ENCODE measurements at regions not wholly inside any gene's neighbourhood (a gene's known extent, or its start where the extent isn't known, plus 50 kb on each side); places are given as distances from the start of the nearest gene placed in this dataset.

GRCh38 chr7:115274-115911 lies 77.0 kb upstream of the FAM20C start:
- DNase-seq (ENCODE audit: insufficient read length, low spot score): no peak
- no peak for TF ChIP-seq POLR2A (IDR thresholded peaks at IDR 0.05; ENCODE audit: low read depth, low read length)
- FAIRE-seq: no peak

- FAIRE-seq (no peak), DNase-seq (ENCODE audit: insufficient read length, low spot score) (no peak)
- no peak for TF ChIP-seq POLR2A (IDR thresholded peaks at IDR 0.05; ENCODE audit: low read depth, low read length)
These were observed 76.0 kb upstream of the FAM20C start for GRCh38 chr7:116188-116981.

GRCh38 chr7:117836-118614 lies 74.3 kb upstream of the FAM20C start:
- DNase-seq (ENCODE audit: insufficient read length, low spot score): no peak
- FAIRE-seq: no peak
- TF ChIP-seq POLR2A (IDR thresholded peaks at IDR 0.05; ENCODE audit: low read depth, low read length): no peak

- no peak for TF ChIP-seq POLR2A (IDR thresholded peaks at IDR 0.05; ENCODE audit: low read depth, low read length)
- DNase-seq (ENCODE audit: insufficient read length, low spot score): no peak
- no peak for FAIRE-seq
These were observed 73.6 kb upstream of the FAM20C start for GRCh38 chr7:118615-119391.

GRCh38 chr7:119392-120163 lies 72.8 kb upstream of the FAM20C start:
- DNase-seq (ENCODE audit: insufficient read length, low spot score) (no peak), FAIRE-seq (no peak)

GRCh38 chr7:120164-120991 lies 72.0 kb upstream of the FAM20C start:
- DNase-seq (ENCODE audit: insufficient read length, low spot score): no peak
- FAIRE-seq: no peak

More at GRCh38 chr7:119392-120163, 72.8 kb upstream of the FAM20C start:
- no peak for TF ChIP-seq POLR2A (IDR thresholded peaks at IDR 0.05; ENCODE audit: low read depth, low read length)

GRCh38 chr7:121002-121785 lies 71.2 kb upstream of the FAM20C start:
- no peak for TF ChIP-seq POLR2A (IDR thresholded peaks at IDR 0.05; ENCODE audit: low read depth, low read length)
- FAIRE-seq: no peak
- no peak for DNase-seq (ENCODE audit: insufficient read length, low spot score)

More at GRCh38 chr7:120164-120991, 72.0 kb upstream of the FAM20C start:
- TF ChIP-seq POLR2A (IDR thresholded peaks at IDR 0.05; ENCODE audit: low read depth, low read length): no peak

- DNase-seq (ENCODE audit: insufficient read length, low spot score) (no peak), FAIRE-seq (no peak)
- TF ChIP-seq POLR2A (IDR thresholded peaks at IDR 0.05; ENCODE audit: low read depth, low read length): no peak
These were observed 69.1 kb upstream of the FAM20C start for GRCh38 chr7:123237-123636.

- no peak for DNase-seq (ENCODE audit: insufficient read length, low spot score)
- FAIRE-seq: no peak
- no peak for TF ChIP-seq POLR2A (IDR thresholded peaks at IDR 0.05; ENCODE audit: low read depth, low read length)
These were observed 68.0 kb upstream of the FAM20C start for GRCh38 chr7:124130-124949.

- no peak for TF ChIP-seq POLR2A (IDR thresholded peaks at IDR 0.05; ENCODE audit: low read depth, low read length)
- no peak for DNase-seq (ENCODE audit: insufficient read length, low spot score)
These were observed 67.3 kb upstream of the FAM20C start for GRCh38 chr7:125061-125475.

GRCh38 chr7:125661-126060 lies 66.7 kb upstream of the FAM20C start:
- no peak for FAIRE-seq
- DNase-seq (ENCODE audit: insufficient read length, low spot score): no peak
- TF ChIP-seq POLR2A (IDR thresholded peaks at IDR 0.05; ENCODE audit: low read depth, low read length): no peak

More at GRCh38 chr7:125061-125475, 67.3 kb upstream of the FAM20C start:
- no peak for FAIRE-seq

Measured in H54 (cell line).